PC-3 (cell line): ENCODE measurements at regions not wholly inside any gene's neighbourhood (a gene's known extent, or its start where the extent isn't known, plus 50 kb on each side); places are given as distances from the start of the nearest gene placed in this dataset.

Source experiments
- CTCF ChIP-seq: fragments of 300-600 bp; sonication (generic); conservative IDR thresholded peaks from 2 replicates; pipeline ENCODE4 v1.5.1; 2017; ENCODE audit warnings: antibody characterized with exemption, low read depth, mild to moderate bottlenecking, low read length
- EZH2 ChIP-seq: fragments of 300-600 bp; sonication (generic); IDR thresholded peaks from one replicate; pipeline ENCODE4 v1.6.1; 2017; ENCODE audit warnings: antibody characterized with exemption, mild to moderate bottlenecking, low read length; ENCODE audit not compliant: unreplicated experiment

- TF ChIP-seq CTCF, result no peak
- no peak for TF ChIP-seq EZH2
These were observed 496.7 kb upstream of the CDH9 start for GRCh38 chr5:27535031-27535557.
